Breast epithelium (tissue), 3 donors: ENCODE measurements at regions not wholly inside any gene's neighbourhood (a gene's known extent, or its start where the extent isn't known, plus 50 kb on each side); places are given as distances from the start of the nearest gene placed in this dataset.

Experiments used
- POLR2AphosphoS5 ChIP-seq, 3 donors: sonication (generic); formaldehyde crosslinking; IDR thresholded peaks; one replicate each; pipeline ENCODE4 v1.6.1; 2017; ENCODE audit warnings: antibody characterized with exemption in 3 of 3
- TF ChIP-seq, protein P1 (sequence below), 3 donors: fragments of 450-650 bp; IDR thresholded peaks; one replicate each; pipeline ENCODE4 v1.5.1; 2016 to 2017; ENCODE audit warnings: antibody characterized with exemption in 3 of 3, mild to moderate bottlenecking in 3 of 3, moderate library complexity in 3 of 3

- TF ChIP-seq POLR2AphosphoS5 (IDR thresholded peaks at IDR 0.05) = no peak
- TF ChIP-seq, protein P1, sequence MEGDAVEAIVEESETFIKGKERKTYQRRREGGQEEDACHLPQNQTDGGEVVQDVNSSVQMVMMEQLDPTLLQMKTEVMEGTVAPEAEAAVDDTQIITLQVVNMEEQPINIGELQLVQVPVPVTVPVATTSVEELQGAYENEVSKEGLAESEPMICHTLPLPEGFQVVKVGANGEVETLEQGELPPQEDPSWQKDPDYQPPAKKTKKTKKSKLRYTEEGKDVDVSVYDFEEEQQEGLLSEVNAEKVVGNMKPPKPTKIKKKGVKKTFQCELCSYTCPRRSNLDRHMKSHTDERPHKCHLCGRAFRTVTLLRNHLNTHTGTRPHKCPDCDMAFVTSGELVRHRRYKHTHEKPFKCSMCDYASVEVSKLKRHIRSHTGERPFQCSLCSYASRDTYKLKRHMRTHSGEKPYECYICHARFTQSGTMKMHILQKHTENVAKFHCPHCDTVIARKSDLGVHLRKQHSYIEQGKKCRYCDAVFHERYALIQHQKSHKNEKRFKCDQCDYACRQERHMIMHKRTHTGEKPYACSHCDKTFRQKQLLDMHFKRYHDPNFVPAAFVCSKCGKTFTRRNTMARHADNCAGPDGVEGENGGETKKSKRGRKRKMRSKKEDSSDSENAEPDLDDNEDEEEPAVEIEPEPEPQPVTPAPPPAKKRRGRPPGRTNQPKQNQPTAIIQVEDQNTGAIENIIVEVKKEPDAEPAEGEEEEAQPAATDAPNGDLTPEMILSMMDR (IDR thresholded peaks at IDR 0.05) = no peak
These were observed 2428.4 kb downstream of the PCDH9 start for GRCh38 chr13:64801768-64802167.
